Colonic mucosa (tissue), 4 donors: ENCODE measurements at regions not wholly inside any gene's neighbourhood (a gene's known extent, or its start where the extent isn't known, plus 50 kb on each side); places are given as distances from the start of the nearest gene placed in this dataset.
"Not testable (repeated sequence)": the region's sequence is repeated elsewhere in the genome, so short reads cannot be mapped to it uniquely, and the experiment has no call there.

Experiments
- DNase-seq: peaks from one replicate; pipeline ENCODE4 v3.0.0-alpha.2; 2020
- H3K27ac ChIP-seq: fragments of 200-600 bp; one replicate; pipeline ENCODE4 v1.8.0; 2021
- H3K27me3 ChIP-seq: fragments of 200-600 bp; one replicate; pipeline ENCODE4 v1.8.0; 2021
- H3K36me3 ChIP-seq: fragments of 200-600 bp; one replicate; pipeline ENCODE4 v1.8.0; 2021
- H3K4me1 ChIP-seq: fragments of 200-600 bp; one replicate; pipeline ENCODE4 v1.8.0; 2021; ENCODE audit warnings: mild to moderate bottlenecking
- H3K4me3 ChIP-seq: fragments of 200-600 bp; one replicate; pipeline ENCODE4 v1.8.0; 2021
- H3K9ac ChIP-seq, 2 donors: one replicate each; pipeline ENCODE4 v1.7.0; 2013; ENCODE audit warnings: control low read depth in 2 of 2, low read depth in 2 of 2, low read length in 2 of 2
- H3K9me3 ChIP-seq: fragments of 200-600 bp; one replicate; pipeline ENCODE4 v1.8.0; 2021
- intact Hi-C: fragments of 100-400 bp; cut with DNase I; formaldehyde crosslinking; loops from one replicate; pipeline ENCODE4 v1.14.1; 2022
- TF ChIP-seq, protein P1 (sequence below): fragments of 200-600 bp; IDR thresholded peaks from one replicate; pipeline ENCODE4 v1.8.0; 2022; ENCODE audit warnings: antibody characterized with exemption, mild to moderate bottlenecking
- donor health status: healthy.
- donor health status: DM: no; HTN: no; CAD: no.
- donor health status: DM: no; HTN: no; CAD: no.

DNA sequence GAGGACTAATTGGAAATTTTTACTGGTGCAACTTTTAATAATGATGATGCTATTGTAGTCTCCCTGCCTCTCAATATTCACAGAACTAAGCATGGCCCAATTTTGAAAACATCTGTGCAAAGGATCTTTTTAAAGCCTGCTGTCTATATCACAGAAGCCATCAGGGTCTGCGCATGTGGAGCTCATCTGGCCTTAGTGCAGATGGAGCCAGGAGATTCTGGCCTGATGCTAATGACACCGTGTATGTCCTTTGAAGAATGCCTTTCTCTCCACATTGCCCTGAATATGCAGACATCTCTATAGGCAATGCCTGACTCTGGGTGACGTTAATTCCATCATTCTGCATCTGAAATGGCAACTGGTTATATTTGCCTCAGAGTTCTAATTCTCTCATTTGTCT, 1205.9 kb downstream of the AACS start:
- no peak overlapping the region for H3K27ac ChIP-seq
- no peaks in the 10 kb centered on the region for H3K36me3 ChIP-seq
- no peaks in the 10 kb centered on the region for H3K4me1 ChIP-seq
- H3K9ac ChIP-seq, result no peak overlapping the region
- DNase-seq, result no peak
- no peaks in the 10 kb centered on the region for H3K27me3 ChIP-seq
- TF ChIP-seq, protein P1, sequence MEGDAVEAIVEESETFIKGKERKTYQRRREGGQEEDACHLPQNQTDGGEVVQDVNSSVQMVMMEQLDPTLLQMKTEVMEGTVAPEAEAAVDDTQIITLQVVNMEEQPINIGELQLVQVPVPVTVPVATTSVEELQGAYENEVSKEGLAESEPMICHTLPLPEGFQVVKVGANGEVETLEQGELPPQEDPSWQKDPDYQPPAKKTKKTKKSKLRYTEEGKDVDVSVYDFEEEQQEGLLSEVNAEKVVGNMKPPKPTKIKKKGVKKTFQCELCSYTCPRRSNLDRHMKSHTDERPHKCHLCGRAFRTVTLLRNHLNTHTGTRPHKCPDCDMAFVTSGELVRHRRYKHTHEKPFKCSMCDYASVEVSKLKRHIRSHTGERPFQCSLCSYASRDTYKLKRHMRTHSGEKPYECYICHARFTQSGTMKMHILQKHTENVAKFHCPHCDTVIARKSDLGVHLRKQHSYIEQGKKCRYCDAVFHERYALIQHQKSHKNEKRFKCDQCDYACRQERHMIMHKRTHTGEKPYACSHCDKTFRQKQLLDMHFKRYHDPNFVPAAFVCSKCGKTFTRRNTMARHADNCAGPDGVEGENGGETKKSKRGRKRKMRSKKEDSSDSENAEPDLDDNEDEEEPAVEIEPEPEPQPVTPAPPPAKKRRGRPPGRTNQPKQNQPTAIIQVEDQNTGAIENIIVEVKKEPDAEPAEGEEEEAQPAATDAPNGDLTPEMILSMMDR, result no peak
- no peaks in the 10 kb centered on the region for H3K9me3 ChIP-seq
- intact Hi-C loops, result no loop called here
- no peak overlapping the region for H3K4me3 ChIP-seq

DNA sequence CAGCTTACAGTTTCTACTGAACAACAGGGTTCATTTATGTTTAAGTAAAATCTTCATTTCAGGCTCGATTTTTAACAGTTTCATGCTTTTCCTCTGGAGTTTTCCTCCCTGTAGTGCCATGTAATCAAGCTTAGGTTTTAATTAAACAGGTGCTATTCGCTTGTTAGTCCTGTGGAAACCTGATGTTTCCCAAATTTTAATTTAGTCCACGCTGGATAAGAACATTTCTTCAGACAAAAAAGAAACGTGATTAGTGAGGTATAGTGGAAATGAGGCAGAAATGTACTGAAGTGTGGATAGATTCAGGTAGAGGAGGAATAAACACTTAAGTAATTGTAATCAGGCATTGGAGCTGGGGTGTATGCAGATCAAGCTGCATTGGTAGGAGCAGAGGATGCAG, 1217.5 kb downstream of the AACS start:
- no peaks in the 10 kb centered on the region for H3K4me1 ChIP-seq
- no peaks in the 10 kb centered on the region for H3K9me3 ChIP-seq
- TF ChIP-seq, protein P1, result no peak
- H3K4me3 ChIP-seq, result no peak overlapping the region
- H3K9ac ChIP-seq, result no peak overlapping the region
- H3K27ac ChIP-seq, result no peak overlapping the region
- DNase-seq, result no peak
- H3K27me3 ChIP-seq, result no peaks in the 10 kb centered on the region
- intact Hi-C loops, result no loop called here
- H3K36me3 ChIP-seq, result no peaks in the 10 kb centered on the region

DNA sequence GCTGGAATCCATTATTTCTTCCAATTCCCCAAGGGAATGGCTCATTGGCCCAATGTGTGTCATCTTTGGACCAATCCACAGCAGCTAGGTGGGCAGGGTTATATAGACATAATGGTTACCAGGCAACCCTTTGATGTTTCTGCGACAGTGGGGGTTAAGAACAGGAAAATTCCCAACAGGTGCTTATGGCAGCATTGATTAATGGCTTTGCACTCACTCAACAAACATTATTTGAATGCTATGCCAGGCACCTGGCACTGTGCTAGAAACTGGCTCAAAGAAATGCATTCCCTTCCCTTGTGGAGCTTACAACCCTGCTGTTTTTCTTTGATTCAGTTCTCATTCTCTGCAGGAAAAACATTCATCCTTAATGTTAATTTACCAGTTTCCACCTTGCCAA, 1221.0 kb downstream of the AACS start:
- TF ChIP-seq, protein P1, result no peak
- Histone ChIP-seq H3K27ac (no peak overlapping the region), H3K4me3 (no peak overlapping the region), H3K9ac (no peak overlapping the region), H3K27me3 (no peaks in the 10 kb centered on the region), H3K36me3 (no peaks in the 10 kb centered on the region), H3K9me3 (no peaks in the 10 kb centered on the region), H3K4me1 (no peaks in the 10 kb centered on the region)
- intact Hi-C loops, result no loop called here
- DNase-seq, result no peak

DNA sequence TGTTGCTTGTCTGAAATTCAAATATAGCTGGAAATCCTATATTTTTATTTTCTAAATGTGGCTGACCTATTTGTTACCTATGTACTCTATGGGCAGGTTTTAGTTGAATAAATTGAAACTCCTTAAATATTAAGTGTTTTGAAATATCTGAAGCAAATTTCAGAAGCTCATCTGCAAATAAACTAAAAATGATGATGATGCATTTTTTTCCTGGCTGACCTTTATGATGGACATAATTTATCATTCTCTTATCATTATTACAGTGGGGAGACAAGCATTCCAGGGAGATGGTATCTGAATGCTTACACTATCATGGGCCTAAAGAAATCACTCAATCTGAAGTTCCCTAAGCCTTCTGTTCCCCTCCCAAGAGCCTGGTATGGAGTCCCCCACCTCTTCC, 1225.2 kb downstream of the AACS start:
- intact Hi-C loops, result no loop called here
- Histone ChIP-seq H3K27ac (no peak overlapping the region), H3K27me3 (no peaks in the 10 kb centered on the region), H3K36me3 (no peaks in the 10 kb centered on the region), H3K9ac (no peak overlapping the region), H3K4me3 (no peak overlapping the region), H3K4me1 (no peaks in the 10 kb centered on the region), H3K9me3 (no peaks in the 10 kb centered on the region)
- DNase-seq, result no peak
- TF ChIP-seq, protein P1, result no peak

DNA sequence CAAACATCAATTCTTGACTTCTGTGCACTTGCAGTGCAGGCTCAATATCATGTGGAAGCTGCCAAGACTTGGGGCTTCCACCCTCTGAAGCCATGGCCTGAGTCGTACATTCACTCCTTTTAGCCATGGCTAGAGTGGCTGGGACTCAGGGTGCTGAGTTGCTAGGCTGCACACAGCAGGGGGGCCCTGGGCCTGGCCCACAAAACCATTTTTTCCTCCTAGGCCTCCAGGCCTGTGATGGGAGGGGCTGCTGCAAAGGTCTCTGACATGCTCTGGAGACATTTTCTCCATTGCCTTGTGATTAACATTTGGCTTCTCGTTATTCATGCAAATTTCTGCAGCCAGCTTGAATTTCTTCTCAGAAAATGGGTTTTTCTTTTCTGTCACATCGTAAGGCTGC, 1226.8 kb downstream of the AACS start:
- H3K9me3 ChIP-seq, H3K36me3 ChIP-seq, H3K27me3 ChIP-seq, H3K4me3 ChIP-seq, H3K4me1 ChIP-seq, H3K27ac ChIP-seq, DNase-seq, H3K9ac ChIP-seq, intact Hi-C loops: not testable (repeated sequence)

DNA sequence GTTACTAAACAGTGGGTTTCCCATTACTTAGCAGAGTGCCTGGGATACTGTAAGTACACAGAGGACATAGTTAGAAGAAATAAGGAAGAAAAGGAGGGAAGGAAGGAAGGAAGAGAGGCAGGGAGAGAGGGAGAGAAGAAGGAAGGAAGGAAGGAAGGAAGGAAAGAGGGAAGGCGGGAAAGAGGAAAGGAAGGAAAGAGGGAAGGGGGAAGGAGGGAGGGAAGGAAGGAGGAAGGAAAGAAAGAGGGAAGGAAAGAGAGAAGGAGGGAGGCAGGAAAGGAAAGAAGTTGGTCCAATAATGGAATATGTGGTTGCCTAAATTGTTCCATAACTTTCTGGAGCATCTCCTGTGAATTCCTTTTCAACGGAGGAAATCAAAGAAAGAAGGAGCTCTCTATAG, 1230.4 kb downstream of the AACS start:
- no peak overlapping the region for H3K27ac ChIP-seq
- H3K36me3 ChIP-seq, result no peaks in the 10 kb centered on the region
- H3K27me3 ChIP-seq, result no peaks in the 10 kb centered on the region
- H3K4me1 ChIP-seq, result no peaks in the 10 kb centered on the region
- no peak overlapping the region for H3K9ac ChIP-seq
- no peak for DNase-seq
- H3K4me3 ChIP-seq, result no peak overlapping the region
- H3K9me3 ChIP-seq, result no peaks in the 10 kb centered on the region
- TF ChIP-seq, protein P1, result no peak
- intact Hi-C loops, result no loop called here
